OCI-LY3 (cell line): ENCODE measurements at regions not wholly inside any gene's neighbourhood (a gene's known extent, or its start where the extent isn't known, plus 50 kb on each side); places are given as distances from the start of the nearest gene placed in this dataset.

Source experiments
- EZH2phosphoT487 ChIP-seq: fragments of 200-600 bp; shearing (Covaris generic); IDR thresholded peaks from 2 replicates; pipeline ENCODE4 v1.6.1; 2018; ENCODE audit warnings: antibody characterized with exemption, mixed run types, low read depth
- TF ChIP-seq, protein P1 (sequence below): fragments of 200-600, 300-600 bp; sonication (generic); IDR thresholded peaks from 2 replicates; pipeline ENCODE4 v1.5.1; 2014; ENCODE audit warnings: antibody characterized with exemption, low read length, low read depth

DNA sequence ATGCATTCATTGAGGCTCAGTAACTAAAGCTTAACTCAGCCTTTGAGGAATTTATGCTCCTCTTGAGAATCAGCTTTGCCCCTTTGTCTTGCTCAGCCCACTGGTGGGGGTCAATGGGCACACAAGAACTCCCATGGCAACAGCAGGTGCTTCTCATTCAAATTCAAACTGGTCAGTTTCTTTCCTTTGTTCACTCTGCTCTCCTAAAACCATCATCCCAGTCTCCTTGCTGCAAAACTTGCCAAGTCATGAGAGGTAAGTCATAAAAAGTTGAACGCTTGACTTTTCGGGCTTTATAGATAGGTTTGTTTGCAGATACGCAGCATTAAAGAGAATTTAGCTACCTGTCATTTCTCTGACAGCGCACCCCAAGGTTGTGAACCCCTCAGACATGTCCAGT lies 146.8 kb downstream of the TFAP2A start:
- TF ChIP-seq, protein P1, sequence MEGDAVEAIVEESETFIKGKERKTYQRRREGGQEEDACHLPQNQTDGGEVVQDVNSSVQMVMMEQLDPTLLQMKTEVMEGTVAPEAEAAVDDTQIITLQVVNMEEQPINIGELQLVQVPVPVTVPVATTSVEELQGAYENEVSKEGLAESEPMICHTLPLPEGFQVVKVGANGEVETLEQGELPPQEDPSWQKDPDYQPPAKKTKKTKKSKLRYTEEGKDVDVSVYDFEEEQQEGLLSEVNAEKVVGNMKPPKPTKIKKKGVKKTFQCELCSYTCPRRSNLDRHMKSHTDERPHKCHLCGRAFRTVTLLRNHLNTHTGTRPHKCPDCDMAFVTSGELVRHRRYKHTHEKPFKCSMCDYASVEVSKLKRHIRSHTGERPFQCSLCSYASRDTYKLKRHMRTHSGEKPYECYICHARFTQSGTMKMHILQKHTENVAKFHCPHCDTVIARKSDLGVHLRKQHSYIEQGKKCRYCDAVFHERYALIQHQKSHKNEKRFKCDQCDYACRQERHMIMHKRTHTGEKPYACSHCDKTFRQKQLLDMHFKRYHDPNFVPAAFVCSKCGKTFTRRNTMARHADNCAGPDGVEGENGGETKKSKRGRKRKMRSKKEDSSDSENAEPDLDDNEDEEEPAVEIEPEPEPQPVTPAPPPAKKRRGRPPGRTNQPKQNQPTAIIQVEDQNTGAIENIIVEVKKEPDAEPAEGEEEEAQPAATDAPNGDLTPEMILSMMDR, result no peak
- no peak for TF ChIP-seq EZH2phosphoT487
